ENCODE measurements at regions not wholly inside any gene's neighbourhood (a gene's known extent, or its start where the extent isn't known, plus 50 kb on each side); places are given as distances from the start of the nearest gene placed in this dataset.

- TF ChIP-seq POLR2A (IDR thresholded peaks at IDR 0.05) (no peak), CTCF (IDR thresholded peaks at IDR 0.05) (no peak)
Measured at GRCh38 chr5:15002173-15002572, 130.6 kb upstream of the ANKH start.

All from uterus (tissue), 2 donors.